Pancreas (tissue), 10 donors: ENCODE measurements at regions not wholly inside any gene's neighbourhood (a gene's known extent, or its start where the extent isn't known, plus 50 kb on each side); places are given as distances from the start of the nearest gene placed in this dataset.
"Not testable (repeated sequence)": the region's sequence is repeated elsewhere in the genome, so short reads cannot be mapped to it uniquely, and the experiment has no call there.

ENCODE experiments used
- ATAC-seq, 4 donors: fragments of 200-7000 bp; cut with Tn5 transposase; one replicate each; pipeline versions ENCODE4 v1.8.0 to v1.9.1; 2020; ENCODE audit warnings: mild to moderate bottlenecking in 4 of 4, moderate library complexity in 4 of 4
- DNase-seq, 6 donors: peaks; one replicate each; pipeline ENCODE4 v3.0.0-alpha.2; 2020
- FAIRE-seq: peaks from 2 replicates; lab custom pipeline; 2012; peaks lifted over from hg19 to GRCh38; lab: Jason Lieb, UNC
- H3K27ac ChIP-seq, 4 donors: fragments of 200-600 bp; sonication (generic); 1 replicate in 3 of 4; 2 replicates in 1 of 4; pipeline versions ENCODE4 v1.5.0 to v1.8.0; 2020
- H3K27me3 ChIP-seq, 4 donors: fragments of 200-600 bp; one replicate each; pipeline ENCODE4 v1.8.0; 2021
- H3K36me3 ChIP-seq, 3 donors: fragments of 200-600 bp; sonication (generic) in 1 of 3; one replicate each; pipeline versions ENCODE4 v1.5.0 to v1.8.0; 2020 to 2021
- H3K4me1 ChIP-seq, 3 donors: fragments of 200-600 bp; one replicate each; pipeline ENCODE4 v1.8.0; 2021
- H3K4me3 ChIP-seq, 4 donors: fragments of 200-600 bp; sonication (generic) in 2 of 4; one replicate each; pipeline versions ENCODE4 v1.5.0 to v1.8.0; 2020 to 2021
- H3K9me3 ChIP-seq, 4 donors: fragments of 200-600 bp; one replicate each; pipeline ENCODE4 v1.8.0; 2021
- WGBS, 2 donors: extraction: QIAGEN DNeasy Blood & Tissue Kit; methylation state at CpG; one replicate each; pipeline ENCODE4 v1.1.7; 2013; 5-methylcytosine and 5-hydroxymethylcytosine counted together
- intact Hi-C, 3 donors: fragments of 100-400 bp; cut with DNase I; formaldehyde crosslinking; loops; one replicate each; pipeline versions ENCODE4 v1.11.1 to v1.14.2; 2022
- TF ChIP-seq, protein P1 (sequence below), 4 donors: fragments of 200-600 bp; sonication (generic) in 3 of 4; IDR thresholded peaks; one replicate each; pipeline versions ENCODE4 v1.5.0 to v1.8.0; 2021; ENCODE audit warnings: antibody characterized with exemption in 4 of 4
- donor health status: healthy with polysubstance abuse.
- donor health status: DM: no; HTN: no; CAD: no; lungs with moderate emphysema.
- donor health status: DM: no; HTN: no; CAD: no.
- donor health status: control.
- donor health status: control.
- donor health status: Bipolar disorder and iron deficiency.
- donor health status: DM: yes; HTN: yes; CAD: no.
- donor health status: DM: no; HTN: no; CAD: no.
- donor health status: DM: no; HTN: no; CAD: no.
- donor health status: DM: yes; HTN: yes; CAD: no.

DNA sequence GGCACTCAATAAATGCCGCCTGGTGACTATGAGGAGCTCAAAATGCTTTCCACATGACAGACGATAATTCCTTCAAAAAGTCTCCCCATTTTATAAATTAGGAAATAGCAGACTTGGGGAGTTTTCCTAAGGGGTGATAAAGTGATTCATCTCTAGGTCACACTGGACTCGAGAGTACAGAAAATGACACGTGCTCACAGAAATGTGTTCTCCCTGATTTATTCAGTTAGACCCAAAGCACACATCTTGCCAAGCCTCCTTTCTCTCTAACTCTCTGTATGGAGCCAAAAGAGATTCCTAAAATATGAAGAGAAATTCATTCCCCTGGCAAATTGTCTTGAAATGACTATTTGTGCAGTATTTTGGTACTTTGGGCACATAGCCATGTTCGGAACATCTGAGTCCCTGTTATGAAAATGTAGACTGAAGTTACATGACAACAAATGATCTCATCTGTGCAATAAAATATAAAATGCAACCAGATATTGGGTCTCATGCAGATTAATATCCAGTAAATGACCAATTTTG lies 381.1 kb downstream of the TFAP2B start:
- no peaks in the 10 kb centered on the region for H3K9me3 ChIP-seq
- intact Hi-C loops, result no loop called here
- WGBS, 2 donors, result 26% methylated on average over 5 of the region's 5 CpGs
- H3K36me3 ChIP-seq, result no peaks in the 10 kb centered on the region
- no peak overlapping the region for H3K4me3 ChIP-seq
- H3K4me1 ChIP-seq, result no peaks in the 10 kb centered on the region
- no peaks in the 10 kb centered on the region for H3K27me3 ChIP-seq
- FAIRE-seq (no peak), ATAC-seq (no peak), DNase-seq (no peak)
- H3K27ac ChIP-seq, result no peak overlapping the region
- TF ChIP-seq, protein P1, sequence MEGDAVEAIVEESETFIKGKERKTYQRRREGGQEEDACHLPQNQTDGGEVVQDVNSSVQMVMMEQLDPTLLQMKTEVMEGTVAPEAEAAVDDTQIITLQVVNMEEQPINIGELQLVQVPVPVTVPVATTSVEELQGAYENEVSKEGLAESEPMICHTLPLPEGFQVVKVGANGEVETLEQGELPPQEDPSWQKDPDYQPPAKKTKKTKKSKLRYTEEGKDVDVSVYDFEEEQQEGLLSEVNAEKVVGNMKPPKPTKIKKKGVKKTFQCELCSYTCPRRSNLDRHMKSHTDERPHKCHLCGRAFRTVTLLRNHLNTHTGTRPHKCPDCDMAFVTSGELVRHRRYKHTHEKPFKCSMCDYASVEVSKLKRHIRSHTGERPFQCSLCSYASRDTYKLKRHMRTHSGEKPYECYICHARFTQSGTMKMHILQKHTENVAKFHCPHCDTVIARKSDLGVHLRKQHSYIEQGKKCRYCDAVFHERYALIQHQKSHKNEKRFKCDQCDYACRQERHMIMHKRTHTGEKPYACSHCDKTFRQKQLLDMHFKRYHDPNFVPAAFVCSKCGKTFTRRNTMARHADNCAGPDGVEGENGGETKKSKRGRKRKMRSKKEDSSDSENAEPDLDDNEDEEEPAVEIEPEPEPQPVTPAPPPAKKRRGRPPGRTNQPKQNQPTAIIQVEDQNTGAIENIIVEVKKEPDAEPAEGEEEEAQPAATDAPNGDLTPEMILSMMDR (IDR thresholded peaks at IDR 0.05), result no peak

GRCh38 chr6:51200676-51201075 lies 382.0 kb downstream of the TFAP2B start:
- TF ChIP-seq, protein P1 (IDR thresholded peaks at IDR 0.05), result no peak
- ATAC-seq (no peak), FAIRE-seq (no peak), DNase-seq (no peak)
- intact Hi-C loops, result no loop called here
- Histone ChIP-seq H3K4me3 (no peak overlapping the region), H3K4me1 (no peaks in the 10 kb centered on the region), H3K27me3 (peaks cover 0 to 5% (median 0%) of the 10 kb centered on the region in 4 donors), H3K27ac (no peak overlapping the region), H3K36me3 (no peaks in the 10 kb centered on the region), H3K9me3 (no peaks in the 10 kb centered on the region)
- 57 to 58% methylated on average over 1 of the region's 1 CpG for WGBS, 2 donors

DNA sequence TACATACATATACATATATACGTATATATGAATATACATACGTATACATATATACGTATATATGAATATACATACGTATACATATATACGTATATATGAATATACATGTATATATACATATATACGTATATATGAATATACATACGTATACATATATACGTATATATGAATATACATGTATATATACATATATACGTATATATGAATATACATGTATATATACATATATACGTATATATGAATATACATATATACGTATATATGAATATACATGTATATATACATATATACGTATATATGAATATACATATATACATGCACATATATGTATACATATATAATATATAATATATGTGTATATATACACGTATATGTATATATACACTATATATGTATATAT lies 384.0 kb downstream of the TFAP2B start:
- H3K4me3 ChIP-seq, H3K9me3 ChIP-seq, H3K27ac ChIP-seq, H3K27me3 ChIP-seq, H3K4me1 ChIP-seq, DNase-seq, H3K36me3 ChIP-seq, ATAC-seq, intact Hi-C loops, FAIRE-seq: not testable (repeated sequence)
- WGBS, 2 donors, result 84 to 94% methylated on average over 13 of the region's 13 CpGs

DNA sequence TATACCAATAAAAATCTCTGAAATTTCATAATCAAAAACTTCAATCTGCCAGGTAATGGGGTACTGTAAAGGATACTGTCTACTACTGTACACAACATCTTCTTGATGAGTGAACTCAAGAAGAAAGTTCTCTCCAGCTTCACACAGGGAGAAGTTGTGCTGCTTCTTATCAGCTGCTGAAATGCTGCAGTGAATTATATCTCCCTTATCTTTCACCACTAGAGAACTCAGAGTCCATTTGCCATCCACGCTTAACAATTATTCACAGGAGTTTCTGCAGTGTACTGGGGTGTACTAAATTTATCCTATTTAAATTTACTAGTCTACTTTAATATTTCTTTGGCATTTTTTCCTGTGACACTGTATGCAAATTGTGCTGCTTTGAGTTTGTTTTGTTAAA lies 384.8 kb downstream of the TFAP2B start:
- no peak for DNase-seq
- TF ChIP-seq, protein P1 (IDR thresholded peaks at IDR 0.05), result no peak
- 20 to 26% methylated on average over 1 of the region's 1 CpG for WGBS, 2 donors

DNA sequence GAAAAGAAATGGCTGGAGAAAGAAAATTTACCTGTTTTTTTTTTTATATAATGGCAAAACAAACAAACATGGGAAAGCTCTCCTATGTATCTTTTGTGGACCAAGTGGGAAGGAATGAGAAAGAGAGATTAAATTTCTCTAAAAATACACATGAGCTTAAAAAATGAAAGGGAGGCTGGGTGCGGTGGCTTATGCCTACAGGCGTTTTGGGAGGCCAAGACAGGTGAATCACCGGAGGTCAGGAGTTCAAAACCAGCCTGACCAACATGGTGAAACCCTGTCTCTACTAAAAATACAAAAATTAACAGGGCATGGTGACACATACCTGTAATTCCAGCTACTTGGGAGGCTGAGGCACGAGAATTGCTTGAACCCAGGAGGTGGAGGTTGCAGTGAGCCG lies 388.0 kb downstream of the TFAP2B start:
- H3K27me3 ChIP-seq, DNase-seq, intact Hi-C loops, H3K36me3 ChIP-seq, FAIRE-seq, H3K9me3 ChIP-seq, H3K4me3 ChIP-seq, ATAC-seq, H3K4me1 ChIP-seq, H3K27ac ChIP-seq: not testable (repeated sequence)
- 60 to 70% methylated on average over 5 of the region's 5 CpGs for WGBS, 2 donors

More for the DNA sequence above, 384.8 kb downstream of the TFAP2B start:
- FAIRE-seq (no peak), ATAC-seq (no peak)
- intact Hi-C loops, result no loop called here
- Histone ChIP-seq H3K4me1 (no peaks in the 10 kb centered on the region), H3K9me3 (no peaks in the 10 kb centered on the region), H3K36me3 (no peaks in the 10 kb centered on the region), H3K27me3 (peaks cover 0 to 5% (median 0%) of the 10 kb centered on the region in 4 donors), H3K4me3 (no peak overlapping the region), H3K27ac (no peak overlapping the region)

DNA sequence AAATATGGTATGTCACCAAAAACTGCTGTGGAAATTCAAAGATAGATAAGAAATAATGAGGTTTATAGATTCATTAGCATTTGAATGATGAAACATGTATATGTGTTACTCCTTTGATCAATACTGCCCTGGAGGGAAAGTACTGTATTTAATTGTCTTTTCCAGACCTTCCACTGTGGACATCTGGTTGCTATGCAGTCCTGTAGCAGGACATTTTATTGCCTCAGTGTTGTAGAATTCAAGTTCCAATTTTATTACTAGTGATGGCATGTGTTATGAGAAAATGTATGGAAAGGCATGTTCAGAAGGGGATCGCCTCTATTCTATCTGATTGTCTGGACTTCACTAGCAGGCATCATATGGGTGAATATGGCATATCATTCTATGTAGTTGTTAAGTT lies 391.0 kb downstream of the TFAP2B start:
- no peak for FAIRE-seq
- 78 to 80% methylated on average over 1 of the region's 1 CpG for WGBS, 2 donors

More for the DNA sequence above, 391.0 kb downstream of the TFAP2B start:
- Histone ChIP-seq H3K9me3 (no peaks in the 10 kb centered on the region), H3K4me1 (no peaks in the 10 kb centered on the region), H3K27me3 (peaks cover 0 to 5% (median 0%) of the 10 kb centered on the region in 4 donors), H3K27ac (no peak overlapping the region), H3K4me3 (no peak overlapping the region), H3K36me3 (no peaks in the 10 kb centered on the region)
- TF ChIP-seq, protein P1 (IDR thresholded peaks at IDR 0.05), result no peak
- no peak for DNase-seq
- intact Hi-C loops, result no loop called here
- ATAC-seq, result no peak
